C4-2B (cell line): ENCODE measurements at regions not wholly inside any gene's neighbourhood (a gene's known extent, or its start where the extent isn't known, plus 50 kb on each side); places are given as distances from the start of the nearest gene placed in this dataset.

ENCODE experiments used
- H3K27ac ChIP-seq: fragments of 450-650 bp; 2 replicates; pipeline ENCODE4 v1.5.1; 2017
- ZFX ChIP-seq: fragments of 450-650 bp; IDR thresholded peaks from 2 replicates; pipeline ENCODE4 v1.6.1; 2017
- TF ChIP-seq, protein P1 (sequence below): fragments of 450-650 bp; conservative IDR thresholded peaks from 2 replicates; pipeline ENCODE4 v1.5.1; 2017; ENCODE audit warnings: mild to moderate bottlenecking

GRCh38 chr5:17151686-17152085 lies 65.7 kb upstream of the BASP1 start:
- no peak overlapping the region for H3K27ac ChIP-seq
- TF ChIP-seq ZFX, result no peak
- TF ChIP-seq, protein P1, sequence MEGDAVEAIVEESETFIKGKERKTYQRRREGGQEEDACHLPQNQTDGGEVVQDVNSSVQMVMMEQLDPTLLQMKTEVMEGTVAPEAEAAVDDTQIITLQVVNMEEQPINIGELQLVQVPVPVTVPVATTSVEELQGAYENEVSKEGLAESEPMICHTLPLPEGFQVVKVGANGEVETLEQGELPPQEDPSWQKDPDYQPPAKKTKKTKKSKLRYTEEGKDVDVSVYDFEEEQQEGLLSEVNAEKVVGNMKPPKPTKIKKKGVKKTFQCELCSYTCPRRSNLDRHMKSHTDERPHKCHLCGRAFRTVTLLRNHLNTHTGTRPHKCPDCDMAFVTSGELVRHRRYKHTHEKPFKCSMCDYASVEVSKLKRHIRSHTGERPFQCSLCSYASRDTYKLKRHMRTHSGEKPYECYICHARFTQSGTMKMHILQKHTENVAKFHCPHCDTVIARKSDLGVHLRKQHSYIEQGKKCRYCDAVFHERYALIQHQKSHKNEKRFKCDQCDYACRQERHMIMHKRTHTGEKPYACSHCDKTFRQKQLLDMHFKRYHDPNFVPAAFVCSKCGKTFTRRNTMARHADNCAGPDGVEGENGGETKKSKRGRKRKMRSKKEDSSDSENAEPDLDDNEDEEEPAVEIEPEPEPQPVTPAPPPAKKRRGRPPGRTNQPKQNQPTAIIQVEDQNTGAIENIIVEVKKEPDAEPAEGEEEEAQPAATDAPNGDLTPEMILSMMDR, result no peak

DNA sequence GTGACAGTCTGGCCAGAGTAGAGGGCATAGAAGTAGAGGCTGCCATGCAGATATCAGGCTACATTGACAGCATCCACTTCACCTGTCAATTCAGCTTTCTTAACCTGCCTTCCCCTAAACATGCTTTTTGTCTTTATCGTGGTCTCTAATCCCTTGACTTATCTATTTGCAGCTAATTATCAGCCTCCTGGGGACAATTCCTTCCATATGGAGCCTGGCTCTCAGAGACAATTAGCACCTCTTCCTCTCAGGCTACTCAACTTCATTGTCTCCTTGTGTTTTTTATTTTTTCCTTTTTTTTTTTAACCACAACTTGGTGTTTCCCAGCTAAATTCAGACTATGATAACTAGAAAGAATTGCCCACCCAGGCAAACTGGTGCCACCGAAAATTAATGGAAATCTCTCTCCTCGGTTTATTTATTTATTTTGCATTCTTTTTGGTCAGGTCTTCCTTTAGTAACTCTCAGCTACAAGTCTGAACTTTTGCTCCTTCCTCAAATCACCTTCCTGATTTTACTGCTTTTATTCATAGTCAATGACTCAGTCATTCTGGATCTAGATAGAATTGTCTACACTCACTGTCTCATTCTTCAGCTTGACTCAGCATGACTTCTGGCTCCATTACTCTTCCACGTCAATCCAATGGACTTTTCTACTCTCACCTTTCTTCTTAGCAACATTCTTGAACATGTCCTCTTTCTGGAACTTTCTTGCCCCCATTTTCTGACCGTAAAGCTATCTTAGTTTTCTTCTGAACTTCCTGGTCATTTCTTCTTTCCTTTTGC lies 63.0 kb upstream of the BASP1 start:
- TF ChIP-seq ZFX, result no peak
- TF ChIP-seq, protein P1, result no peak
- H3K27ac ChIP-seq, result no peak overlapping the region

DNA sequence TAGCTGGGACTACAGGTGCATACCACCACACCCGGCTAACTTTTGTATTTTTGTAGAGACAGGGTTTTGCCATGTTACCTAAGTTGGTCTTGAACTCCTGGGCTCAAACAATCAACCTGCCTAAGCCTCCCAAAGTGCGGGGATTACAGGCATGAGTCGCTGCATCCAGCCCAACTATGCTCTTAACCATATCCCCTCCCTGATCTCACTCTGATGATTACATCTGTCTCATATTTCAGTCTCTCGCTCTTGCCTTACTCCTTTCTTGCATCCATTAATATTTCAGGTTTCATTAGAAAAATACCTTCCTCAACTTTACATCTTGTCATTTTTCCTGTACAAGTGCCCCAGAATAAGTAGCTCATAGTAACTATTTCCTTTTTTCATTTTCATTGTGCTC lies 61.0 kb upstream of the BASP1 start:
- TF ChIP-seq, protein P1, result no peak
- no peak for TF ChIP-seq ZFX
- no peak overlapping the region for H3K27ac ChIP-seq

DNA sequence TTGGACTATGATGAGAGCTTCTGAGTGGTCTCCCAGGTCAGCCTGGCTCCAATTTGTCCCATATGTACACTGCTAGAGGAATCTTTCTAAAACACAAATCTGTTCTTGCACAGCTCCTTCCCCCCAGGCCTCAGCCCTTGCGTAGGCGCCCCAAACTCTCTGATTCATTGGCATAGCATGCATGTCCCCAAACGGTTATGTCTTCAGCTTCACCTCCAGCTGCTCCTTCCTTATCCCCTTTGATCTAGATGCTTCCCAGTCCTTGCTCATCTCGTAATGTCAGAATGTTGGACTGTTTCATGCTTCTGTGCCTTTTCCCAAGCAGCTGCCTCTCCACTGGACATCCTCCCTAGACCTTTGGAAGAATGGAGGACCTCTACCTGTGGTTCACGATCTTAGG lies 60.1 kb upstream of the BASP1 start:
- TF ChIP-seq ZFX, result no peak
- TF ChIP-seq, protein P1, result no peak
- H3K27ac ChIP-seq, result no peak overlapping the region

DNA sequence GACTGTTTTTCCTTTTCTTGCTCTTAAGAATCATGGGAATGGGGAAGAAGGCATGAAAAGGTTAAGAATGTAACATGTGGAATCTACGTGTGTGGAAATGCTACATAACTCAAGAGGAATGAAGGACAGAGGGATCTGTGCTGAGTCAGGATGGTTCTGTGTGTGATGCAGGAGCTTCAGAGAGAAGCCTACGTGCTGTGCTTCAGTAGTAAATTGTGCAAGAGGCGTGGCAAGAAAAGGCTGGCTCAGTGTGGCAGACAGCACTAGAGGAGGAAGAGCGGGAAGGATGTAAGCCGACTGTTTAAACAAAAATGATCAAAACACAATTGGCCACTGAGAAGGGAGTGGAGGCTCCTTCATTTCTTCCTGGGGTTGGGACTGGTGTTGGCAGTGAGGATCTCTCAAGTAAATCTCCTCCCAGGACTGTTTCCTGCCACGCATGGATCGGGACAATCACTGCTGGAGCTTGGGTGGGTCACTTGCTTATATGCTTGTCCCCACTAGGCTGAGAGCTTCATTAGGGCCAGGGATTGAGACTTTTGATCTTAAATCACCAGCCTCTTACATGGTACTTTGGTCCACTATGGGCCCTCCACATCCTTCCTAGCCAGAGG lies 59.4 kb upstream of the BASP1 start:
- no peak overlapping the region for H3K27ac ChIP-seq
- TF ChIP-seq ZFX, result no peak
- TF ChIP-seq, protein P1, result no peak

- H3K27ac ChIP-seq, result no peak overlapping the region
- no peak for TF ChIP-seq ZFX
- TF ChIP-seq, protein P1, result no peak
Measured at GRCh38 chr5:17160756-17161040, 56.7 kb upstream of the BASP1 start.

- H3K27ac ChIP-seq, result no peak overlapping the region
- no peak for TF ChIP-seq ZFX
- TF ChIP-seq, protein P1, result no peak
Measured at GRCh38 chr5:17161662-17162061, 55.8 kb upstream of the BASP1 start.
